ENCODE measurements at regions not wholly inside any gene's neighbourhood (a gene's known extent, or its start where the extent isn't known, plus 50 kb on each side); places are given as distances from the start of the nearest gene placed in this dataset.
"Not testable (repeated sequence)": the region's sequence is repeated elsewhere in the genome, so short reads cannot be mapped to it uniquely, and the experiment has no call there.

GRCh38 chr2:117308861-117309770 lies 505.4 kb upstream of the DDX18 start:
- no peak for TF ChIP-seq CTCF (IDR thresholded peaks at IDR 0.05; ENCODE audit: insufficient read depth, low read length)
- no peak for DNase-seq (ENCODE audit: low read depth)

GRCh38 chr2:117321816-117322215 lies 492.7 kb upstream of the DDX18 start:
- TF ChIP-seq CTCF (IDR thresholded peaks at IDR 0.05; ENCODE audit: insufficient read depth, low read length) = no peak
- DNase-seq (ENCODE audit: low read depth) = no peak
- no peak overlapping the region for H3K4me3 ChIP-seq (ENCODE audit: low read depth, low read length)

More at GRCh38 chr2:117308861-117309770, 505.4 kb upstream of the DDX18 start:
- H3K4me3 ChIP-seq (ENCODE audit: low read depth, low read length) = no peak overlapping the region

GRCh38 chr2:117323331-117323730 lies 491.2 kb upstream of the DDX18 start:
- DNase-seq (ENCODE audit: low read depth) = no peak
- TF ChIP-seq CTCF (IDR thresholded peaks at IDR 0.05; ENCODE audit: insufficient read depth, low read length) = no peak
- H3K4me3 ChIP-seq (ENCODE audit: low read depth, low read length) = no peak overlapping the region

- DNase-seq (ENCODE audit: low read depth) = no peak
- no peak for TF ChIP-seq CTCF (IDR thresholded peaks at IDR 0.05; ENCODE audit: insufficient read depth, low read length)
- H3K4me3 ChIP-seq (ENCODE audit: low read depth, low read length) = no peak overlapping the region
Measured at GRCh38 chr2:117330641-117331040, 483.9 kb upstream of the DDX18 start.

GRCh38 chr2:117335967-117336366 lies 478.5 kb upstream of the DDX18 start:
- no peak for DNase-seq (ENCODE audit: low read depth)
- no peak for TF ChIP-seq CTCF (IDR thresholded peaks at IDR 0.05; ENCODE audit: insufficient read depth, low read length)
- H3K4me3 ChIP-seq (ENCODE audit: low read depth, low read length) = no peak overlapping the region

- TF ChIP-seq CTCF (IDR thresholded peaks at IDR 0.05; ENCODE audit: insufficient read depth, low read length) = no peak
- no peak for DNase-seq (ENCODE audit: low read depth)
- no peak overlapping the region for H3K4me3 ChIP-seq (ENCODE audit: low read depth, low read length)
Measured at GRCh38 chr2:117336496-117336895, 478.0 kb upstream of the DDX18 start.

GRCh38 chr2:117337981-117338380 lies 476.5 kb upstream of the DDX18 start:
- not testable (repeated sequence) for H3K4me3 ChIP-seq (ENCODE audit: low read depth, low read length); DNase-seq (ENCODE audit: low read depth)
